Parathyroid adenoma (tissue), 2 donors: ENCODE measurements at regions not wholly inside any gene's neighbourhood (a gene's known extent, or its start where the extent isn't known, plus 50 kb on each side); places are given as distances from the start of the nearest gene placed in this dataset.
"Not testable (repeated sequence)": the region's sequence is repeated elsewhere in the genome, so short reads cannot be mapped to it uniquely, and the experiment has no call there.

Source experiments
- H2AFZ ChIP-seq: fragments of 300-600 bp; sonication (generic); one replicate; pipeline ENCODE4 v1.7.0; 2017; ENCODE audit warnings: antibody characterized with exemption, mild to moderate bottlenecking
- H3K27ac ChIP-seq: fragments of 300-600 bp; sonication (generic); one replicate; pipeline ENCODE4 v1.7.0; 2017
- H3K27me3 ChIP-seq: fragments of 300-600 bp; sonication (generic); one replicate; pipeline ENCODE4 v1.7.0; 2017; ENCODE audit warnings: low read length; ENCODE audit not compliant: control insufficient read depth, insufficient read depth
- H3K36me3 ChIP-seq: fragments of 300-600 bp; sonication (generic); one replicate; pipeline ENCODE4 v1.7.0; 2017; ENCODE audit warnings: low read length; ENCODE audit not compliant: control insufficient read depth, insufficient read depth
- H3K4me1 ChIP-seq: fragments of 300-600 bp; sonication (generic); one replicate; pipeline ENCODE4 v1.7.0; 2017; ENCODE audit warnings: control low read depth
- H3K4me2 ChIP-seq: fragments of 300-600 bp; sonication (generic); one replicate; pipeline ENCODE4 v1.7.0; 2017; ENCODE audit warnings: low read length
- H3K4me3 ChIP-seq: fragments of 300-600 bp; sonication (generic); one replicate; pipeline ENCODE4 v1.7.0; 2017; ENCODE audit warnings: low read depth, low read length
- H3K79me2 ChIP-seq: fragments of 300-600 bp; sonication (generic); one replicate; pipeline ENCODE4 v1.7.0; 2017; ENCODE audit warnings: control low read depth
- H3K9ac ChIP-seq: fragments of 300-600 bp; sonication (generic); one replicate; pipeline ENCODE4 v1.7.0; 2017; ENCODE audit warnings: mild to moderate bottlenecking
- H3K9me3 ChIP-seq: fragments of 300-600 bp; sonication (generic); one replicate; pipeline ENCODE4 v1.7.0; 2017; ENCODE audit warnings: low read length; ENCODE audit not compliant: control insufficient read depth
- TF ChIP-seq, protein P1 (sequence below): fragments of 300-600 bp; sonication (generic); IDR thresholded peaks from one replicate; pipeline ENCODE4 v1.7.0; 2017; ENCODE audit warnings: antibody characterized with exemption, mild to moderate bottlenecking
- donor health status: primary hyperparathyroidism.

DNA sequence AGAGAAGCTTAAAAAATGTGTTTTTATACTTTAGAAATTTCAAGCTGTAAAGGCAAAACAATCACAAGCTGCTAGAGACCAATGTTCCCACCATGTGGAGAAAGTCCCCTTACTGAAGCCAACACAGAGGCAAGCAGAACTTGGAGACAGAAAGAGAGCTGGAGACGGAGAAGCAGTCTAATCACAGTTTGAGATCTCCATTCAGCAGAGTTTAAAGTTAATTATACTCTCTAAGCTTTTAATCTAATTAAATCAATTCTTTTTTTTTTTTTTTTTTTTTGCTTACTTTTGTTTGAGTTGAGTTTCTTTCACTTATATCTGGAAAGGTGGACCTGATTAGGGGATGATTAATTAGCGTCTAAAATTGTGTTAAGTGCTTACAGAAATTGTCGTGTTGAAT is 1534.3 kb downstream of the MAT2B start:
- H3K27ac ChIP-seq: no peak overlapping the region

DNA sequence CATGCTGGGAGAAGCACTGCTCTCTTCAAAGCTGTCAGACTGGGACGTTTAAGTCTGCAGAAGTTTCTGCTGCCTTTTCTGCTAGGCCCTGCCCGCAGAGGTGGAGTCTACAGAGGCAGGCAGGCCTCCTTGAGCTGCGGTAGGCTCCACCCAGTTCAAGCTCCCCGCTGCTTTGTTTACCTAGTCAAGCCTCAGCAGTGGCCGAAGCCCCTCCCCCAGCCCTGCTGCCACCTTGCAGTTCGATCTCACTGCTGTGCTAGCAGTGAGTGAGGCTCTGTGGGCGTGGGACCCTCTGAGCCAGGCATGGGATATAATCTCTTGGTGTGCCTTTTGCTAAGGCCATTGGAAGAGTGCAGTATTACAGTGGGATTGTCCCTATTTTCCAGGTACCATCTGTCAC is 1540.5 kb downstream of the MAT2B start:
- not testable (repeated sequence) for H3K36me3 ChIP-seq, H3K79me2 ChIP-seq, H3K4me2 ChIP-seq, H3K4me3 ChIP-seq, H3K9me3 ChIP-seq, H3K4me1 ChIP-seq, H3K27me3 ChIP-seq, H3K9ac ChIP-seq, H3K27ac ChIP-seq, H2AFZ ChIP-seq

More for the DNA sequence above, 1534.3 kb downstream of the MAT2B start:
- H3K36me3 ChIP-seq: no peaks in the 10 kb centered on the region
- no peak overlapping the region for H3K9ac ChIP-seq
- TF ChIP-seq, protein P1, sequence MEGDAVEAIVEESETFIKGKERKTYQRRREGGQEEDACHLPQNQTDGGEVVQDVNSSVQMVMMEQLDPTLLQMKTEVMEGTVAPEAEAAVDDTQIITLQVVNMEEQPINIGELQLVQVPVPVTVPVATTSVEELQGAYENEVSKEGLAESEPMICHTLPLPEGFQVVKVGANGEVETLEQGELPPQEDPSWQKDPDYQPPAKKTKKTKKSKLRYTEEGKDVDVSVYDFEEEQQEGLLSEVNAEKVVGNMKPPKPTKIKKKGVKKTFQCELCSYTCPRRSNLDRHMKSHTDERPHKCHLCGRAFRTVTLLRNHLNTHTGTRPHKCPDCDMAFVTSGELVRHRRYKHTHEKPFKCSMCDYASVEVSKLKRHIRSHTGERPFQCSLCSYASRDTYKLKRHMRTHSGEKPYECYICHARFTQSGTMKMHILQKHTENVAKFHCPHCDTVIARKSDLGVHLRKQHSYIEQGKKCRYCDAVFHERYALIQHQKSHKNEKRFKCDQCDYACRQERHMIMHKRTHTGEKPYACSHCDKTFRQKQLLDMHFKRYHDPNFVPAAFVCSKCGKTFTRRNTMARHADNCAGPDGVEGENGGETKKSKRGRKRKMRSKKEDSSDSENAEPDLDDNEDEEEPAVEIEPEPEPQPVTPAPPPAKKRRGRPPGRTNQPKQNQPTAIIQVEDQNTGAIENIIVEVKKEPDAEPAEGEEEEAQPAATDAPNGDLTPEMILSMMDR: no peak
- H3K4me1 ChIP-seq: no peaks in the 10 kb centered on the region
- no peaks in the 10 kb centered on the region for H3K27me3 ChIP-seq
- H3K9me3 ChIP-seq: no peaks in the 10 kb centered on the region
- H3K4me3 ChIP-seq: no peak overlapping the region
- no peak overlapping the region for H2AFZ ChIP-seq
- H3K79me2 ChIP-seq: no peaks in the 10 kb centered on the region
- no peak overlapping the region for H3K4me2 ChIP-seq

DNA sequence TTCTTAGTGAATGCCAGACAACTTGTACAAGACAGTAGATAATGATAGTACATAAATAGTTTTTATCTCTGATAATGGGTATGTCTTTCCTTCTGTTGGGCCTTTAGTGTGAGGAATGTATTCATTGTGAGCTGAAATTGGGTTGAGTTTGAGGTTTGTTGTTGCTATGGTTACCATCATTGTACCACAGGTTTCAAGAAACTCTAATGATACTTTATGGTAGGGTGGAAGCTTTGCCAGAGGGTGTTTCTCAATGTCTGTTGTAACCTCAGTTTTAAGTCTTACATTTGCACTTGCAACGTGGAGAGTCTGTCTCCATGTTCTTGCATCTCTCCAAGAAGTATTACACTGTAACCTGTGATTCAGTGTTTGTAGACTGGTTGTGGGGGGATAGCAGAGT is 1550.1 kb downstream of the MAT2B start:
- TF ChIP-seq, protein P1: no peak
- Histone ChIP-seq H2AFZ (no peak overlapping the region), H3K27ac (no peak overlapping the region), H3K27me3 (no peaks in the 10 kb centered on the region), H3K9me3 (no peaks in the 10 kb centered on the region), H3K4me3 (no peak overlapping the region), H3K9ac (no peak overlapping the region), H3K79me2 (no peaks in the 10 kb centered on the region), H3K36me3 (no peaks in the 10 kb centered on the region), H3K4me1 (no peaks in the 10 kb centered on the region), H3K4me2 (no peak overlapping the region)

DNA sequence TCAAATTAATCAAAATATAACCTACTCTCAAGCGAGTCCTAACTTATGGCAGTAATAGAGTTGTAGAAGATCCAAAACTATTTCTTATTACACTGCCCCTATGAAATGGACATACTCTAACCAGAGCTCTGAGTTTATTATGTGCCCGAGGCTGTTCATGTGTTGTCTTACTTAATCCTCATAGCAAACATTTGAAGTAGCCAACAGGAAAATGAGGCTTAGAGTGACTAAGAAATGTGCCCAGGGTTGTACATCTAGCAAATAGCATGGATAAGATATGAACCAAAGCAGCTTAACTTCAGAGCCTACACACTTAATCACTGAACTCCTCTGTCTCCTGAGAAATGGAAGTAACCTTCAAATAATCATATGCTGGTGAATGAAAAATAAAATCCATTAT is 1551.7 kb downstream of the MAT2B start:
- Histone ChIP-seq H3K27me3 (no peaks in the 10 kb centered on the region), H3K9me3 (no peaks in the 10 kb centered on the region), H2AFZ (no peak overlapping the region), H3K4me3 (no peak overlapping the region), H3K79me2 (no peaks in the 10 kb centered on the region), H3K4me2 (no peak overlapping the region), H3K36me3 (no peaks in the 10 kb centered on the region), H3K9ac (no peak overlapping the region), H3K27ac (no peak overlapping the region), H3K4me1 (no peaks in the 10 kb centered on the region)
- TF ChIP-seq, protein P1: no peak

DNA sequence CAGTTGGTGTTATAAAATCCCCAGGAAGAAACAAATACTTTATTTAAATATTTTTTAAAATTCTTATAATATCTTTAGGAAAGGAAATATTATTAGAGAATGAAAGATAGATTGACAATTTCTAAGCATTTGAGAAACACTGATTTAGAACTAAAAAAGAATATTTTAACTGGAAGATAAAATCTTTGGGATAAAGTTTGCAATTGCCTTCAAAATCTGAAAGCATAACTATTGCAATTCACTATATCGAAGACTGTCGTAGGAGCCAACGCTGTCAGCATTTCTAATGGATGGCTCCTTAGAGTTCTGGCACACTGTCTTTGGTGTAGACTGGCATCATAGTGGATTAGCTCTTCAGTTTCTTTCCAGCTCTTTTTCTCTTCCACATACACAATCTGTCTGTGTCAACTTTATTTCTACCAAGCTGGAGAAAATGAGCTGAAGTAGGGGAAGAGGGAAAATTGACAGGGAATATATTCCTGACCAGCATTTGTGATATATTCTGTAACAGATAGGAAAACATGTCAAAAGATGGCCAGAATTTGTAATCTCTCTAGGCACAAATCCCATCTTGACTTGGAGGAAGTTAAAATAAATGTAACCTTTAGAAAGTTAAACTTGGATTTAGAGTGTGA is 1561.4 kb downstream of the MAT2B start:
- no peaks in the 10 kb centered on the region for H3K27me3 ChIP-seq
- H3K4me2 ChIP-seq: no peak overlapping the region
- H3K79me2 ChIP-seq: no peaks in the 10 kb centered on the region
- no peak overlapping the region for H3K4me3 ChIP-seq
- no peaks in the 10 kb centered on the region for H3K9me3 ChIP-seq
- TF ChIP-seq, protein P1: no peak
- no peaks in the 10 kb centered on the region for H3K36me3 ChIP-seq
- no peak overlapping the region for H3K9ac ChIP-seq
- H3K4me1 ChIP-seq: no peaks in the 10 kb centered on the region
- no peak overlapping the region for H3K27ac ChIP-seq
- H2AFZ ChIP-seq: no peak overlapping the region
